ENCODE measurements at regions not wholly inside any gene's neighbourhood (a gene's known extent, or its start where the extent isn't known, plus 50 kb on each side); places are given as distances from the start of the nearest gene placed in this dataset.

- no peak for TF ChIP-seq CTCF (conservative IDR thresholded peaks at IDR 0.05 in 1 of 2, IDR thresholded peaks at IDR 0.05 in 1 of 2; ENCODE audit: low read depth in 1 of 2, low read length in 2 of 2)
- no peak for TF ChIP-seq EZH2 (IDR thresholded peaks at IDR 0.05; ENCODE audit: low read length, missing control alignments)
Observed at GRCh38 chrX:3550160-3550751, 163.2 kb downstream of the PRKX start.

Measured in fibroblast of lung (primary cell).